ENCODE measurements at regions not wholly inside any gene's neighbourhood (a gene's known extent, or its start where the extent isn't known, plus 50 kb on each side); places are given as distances from the start of the nearest gene placed in this dataset.
"Not testable (repeated sequence)": the region's sequence is repeated elsewhere in the genome, so short reads cannot be mapped to it uniquely, and the experiment has no call there.

DNA sequence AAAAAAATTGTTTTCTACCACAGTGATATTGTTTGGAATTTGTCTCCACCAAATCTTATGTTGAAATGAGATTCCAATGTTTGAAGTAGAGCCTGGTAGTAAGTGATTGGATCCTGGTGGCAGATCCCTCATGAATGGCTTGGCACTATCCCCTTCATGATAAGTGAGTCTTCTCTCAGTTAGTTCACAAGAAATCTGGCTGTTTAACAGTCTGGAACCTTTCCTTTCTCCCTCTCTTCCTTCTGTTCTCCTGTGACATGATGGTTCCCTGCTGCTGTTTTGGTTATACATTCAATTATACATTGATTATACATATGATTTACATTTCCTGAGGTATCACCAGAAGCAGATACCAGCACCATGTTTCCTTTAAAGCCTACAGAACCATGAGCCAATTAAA is 442.2 kb downstream of the SLC6A15 start:
- H3K27ac ChIP-seq = no peak overlapping the region
- TF ChIP-seq, protein P1, sequence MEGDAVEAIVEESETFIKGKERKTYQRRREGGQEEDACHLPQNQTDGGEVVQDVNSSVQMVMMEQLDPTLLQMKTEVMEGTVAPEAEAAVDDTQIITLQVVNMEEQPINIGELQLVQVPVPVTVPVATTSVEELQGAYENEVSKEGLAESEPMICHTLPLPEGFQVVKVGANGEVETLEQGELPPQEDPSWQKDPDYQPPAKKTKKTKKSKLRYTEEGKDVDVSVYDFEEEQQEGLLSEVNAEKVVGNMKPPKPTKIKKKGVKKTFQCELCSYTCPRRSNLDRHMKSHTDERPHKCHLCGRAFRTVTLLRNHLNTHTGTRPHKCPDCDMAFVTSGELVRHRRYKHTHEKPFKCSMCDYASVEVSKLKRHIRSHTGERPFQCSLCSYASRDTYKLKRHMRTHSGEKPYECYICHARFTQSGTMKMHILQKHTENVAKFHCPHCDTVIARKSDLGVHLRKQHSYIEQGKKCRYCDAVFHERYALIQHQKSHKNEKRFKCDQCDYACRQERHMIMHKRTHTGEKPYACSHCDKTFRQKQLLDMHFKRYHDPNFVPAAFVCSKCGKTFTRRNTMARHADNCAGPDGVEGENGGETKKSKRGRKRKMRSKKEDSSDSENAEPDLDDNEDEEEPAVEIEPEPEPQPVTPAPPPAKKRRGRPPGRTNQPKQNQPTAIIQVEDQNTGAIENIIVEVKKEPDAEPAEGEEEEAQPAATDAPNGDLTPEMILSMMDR (IDR thresholded peaks at IDR 0.05) = no peak
- no peaks in the 10 kb centered on the region for H3K9me3 ChIP-seq
- DNase-seq = no peak
- H3K4me3 ChIP-seq = no peak overlapping the region
- H3K27me3 ChIP-seq = no peaks in the 10 kb centered on the region
- no peak for ATAC-seq
- FAIRE-seq = no peak
- no peaks in the 10 kb centered on the region for H3K36me3 ChIP-seq
- intact Hi-C loops (cut with DNase I) = no loop called here
- H3K4me1 ChIP-seq = no peaks in the 10 kb centered on the region

DNA sequence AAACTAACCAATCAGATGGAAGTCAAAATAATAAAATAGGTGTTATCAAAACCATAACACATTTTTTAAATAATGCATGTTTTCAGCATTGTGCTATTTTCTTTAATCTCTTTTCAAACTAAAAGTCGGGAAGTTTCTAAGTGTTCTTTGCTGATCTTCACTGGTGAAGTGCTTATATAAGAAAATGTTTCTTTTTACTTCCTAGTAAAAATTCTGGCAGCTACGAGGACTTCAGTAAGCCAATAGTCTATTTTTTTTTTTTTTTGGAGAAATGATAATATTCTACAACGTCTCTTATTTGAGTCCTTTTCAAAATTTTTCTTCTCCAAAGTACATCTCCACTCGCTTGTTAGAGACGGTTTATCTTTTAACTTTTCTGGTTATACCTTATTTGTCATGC is 448.0 kb downstream of the SLC6A15 start:
- H3K4me1 ChIP-seq = no peaks in the 10 kb centered on the region
- H3K27me3 ChIP-seq = no peaks in the 10 kb centered on the region
- WGBS, 2 donors = 59 to 65% methylated on average over 5 of the region's 5 CpGs
- H3K9me3 ChIP-seq = no peaks in the 10 kb centered on the region
- FAIRE-seq (no peak), ATAC-seq (no peak), DNase-seq (no peak)
- H3K27ac ChIP-seq = no peak overlapping the region
- H3K4me3 ChIP-seq = no peak overlapping the region
- intact Hi-C loops (cut with DNase I) = no loop called here
- TF ChIP-seq, protein P1 (IDR thresholded peaks at IDR 0.05) = no peak
- no peaks in the 10 kb centered on the region for H3K36me3 ChIP-seq

DNA sequence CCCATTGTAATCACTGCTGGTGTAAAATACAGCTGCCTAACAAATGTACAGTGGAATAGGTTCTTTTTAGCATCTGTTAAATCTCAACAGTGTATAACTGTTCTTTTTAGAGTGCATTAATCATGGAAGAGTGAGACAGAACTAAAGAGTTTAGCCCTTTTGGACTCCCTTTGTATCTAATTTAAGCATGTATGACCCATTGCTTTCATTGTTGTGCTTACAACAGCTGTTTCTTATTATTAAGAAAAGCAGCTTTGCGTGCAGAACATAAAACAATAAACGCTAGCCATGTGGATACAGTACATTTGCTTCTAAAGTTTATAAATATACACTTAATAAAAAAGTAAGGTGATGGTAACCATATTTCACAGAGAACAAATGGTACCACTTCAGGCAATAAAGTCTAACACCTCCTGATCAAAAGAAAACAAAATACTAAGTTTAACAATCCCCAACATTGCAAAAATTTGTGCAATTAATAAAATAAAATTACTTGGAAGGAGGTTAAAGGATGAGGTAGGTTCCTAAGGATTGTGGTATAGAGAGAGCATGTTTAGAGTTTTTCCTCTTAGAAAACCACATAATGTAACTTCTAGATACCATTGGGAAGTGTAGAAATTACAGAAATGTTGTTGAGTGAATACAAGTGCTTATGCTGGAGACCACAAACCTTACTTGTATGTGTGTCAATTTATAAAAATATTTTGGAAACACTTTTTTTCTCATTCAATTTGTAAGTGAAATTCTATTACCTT is 448.7 kb downstream of the SLC6A15 start:
- TF ChIP-seq, protein P1 (IDR thresholded peaks at IDR 0.05) = no peak
- 51 to 68% methylated on average over 2 of the region's 2 CpGs for WGBS, 2 donors
- no peaks in the 10 kb centered on the region for H3K4me1 ChIP-seq
- DNase-seq (no peak), ATAC-seq (no peak), FAIRE-seq (no peak)
- H3K27me3 ChIP-seq = no peaks in the 10 kb centered on the region
- no peak overlapping the region for H3K4me3 ChIP-seq
- intact Hi-C loops (cut with DNase I) = no loop called here
- H3K27ac ChIP-seq = no peak overlapping the region
- H3K36me3 ChIP-seq = no peaks in the 10 kb centered on the region
- no peaks in the 10 kb centered on the region for H3K9me3 ChIP-seq

DNA sequence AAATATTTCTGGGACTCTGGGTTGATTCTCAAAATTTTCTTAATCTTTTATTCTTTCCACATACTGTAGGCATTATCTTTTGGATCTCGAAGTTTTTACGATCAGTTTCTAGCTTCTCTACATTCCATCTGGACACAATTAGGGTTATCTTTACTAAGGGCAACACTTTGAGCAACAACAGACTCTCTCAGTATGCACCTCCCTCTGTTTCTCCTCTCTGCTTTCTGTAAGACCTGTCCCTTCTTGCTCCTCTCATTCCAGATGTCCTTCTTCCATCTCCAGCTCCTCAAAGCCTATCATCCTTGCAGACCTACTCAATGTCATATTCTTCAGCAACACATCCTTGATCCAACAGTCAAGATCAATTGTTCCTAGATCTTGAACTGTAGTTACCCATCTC is 457.0 kb downstream of the SLC6A15 start:
- DNase-seq (no peak), FAIRE-seq (no peak), ATAC-seq (no peak)
- intact Hi-C loops (cut with DNase I) = no loop called here
- TF ChIP-seq, protein P1 (IDR thresholded peaks at IDR 0.05) = no peak
- Histone ChIP-seq H3K4me3 (no peak overlapping the region), H3K36me3 (no peaks in the 10 kb centered on the region), H3K9me3 (no peaks in the 10 kb centered on the region), H3K4me1 (no peaks in the 10 kb centered on the region), H3K27ac (no peak overlapping the region), H3K27me3 (no peaks in the 10 kb centered on the region)
- WGBS, 2 donors = 61 to 73% methylated on average over 2 of the region's 2 CpGs

DNA sequence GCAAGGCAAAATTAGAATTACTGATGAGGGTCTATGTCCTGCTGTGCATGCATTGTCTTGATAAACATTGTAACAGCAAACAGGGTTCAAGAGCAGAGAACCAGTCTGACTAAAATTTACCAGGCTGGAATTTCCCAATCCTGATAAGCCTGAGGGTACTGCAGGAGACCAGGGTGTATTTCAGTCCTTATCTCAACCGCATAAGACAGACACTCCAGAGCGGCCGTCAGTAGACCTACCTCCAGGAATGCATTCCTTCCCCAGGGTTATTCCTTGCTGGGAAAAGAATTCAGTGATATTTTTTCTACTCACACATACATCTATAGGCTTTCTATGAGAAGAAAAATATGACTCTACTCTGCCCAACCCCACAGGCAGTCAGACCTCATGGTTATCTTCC is 466.1 kb downstream of the SLC6A15 start:
- H3K27ac ChIP-seq; H3K4me1 ChIP-seq; FAIRE-seq; H3K36me3 ChIP-seq; DNase-seq; intact Hi-C loops (cut with DNase I); H3K9me3 ChIP-seq; H3K4me3 ChIP-seq; H3K27me3 ChIP-seq; ATAC-seq: not testable (repeated sequence)
- WGBS, 2 donors = 56 to 64% methylated on average over 3 of the region's 3 CpGs

Data from pancreas (tissue), 10 donors.